NCI-H446 (cell line): ENCODE measurements at regions not wholly inside any gene's neighbourhood (a gene's known extent, or its start where the extent isn't known, plus 50 kb on each side); places are given as distances from the start of the nearest gene placed in this dataset.

ENCODE experiments used
- DNase-seq, 2 experiments: peaks; one replicate each; lab custom pipeline; 2025; lab: John Stamatoyannopoulos, UW

- no peak for DNase-seq
Measured at GRCh38 chr10:131561897-131562296, 250.4 kb upstream of the TCERG1L start.

GRCh38 chr10:131563411-131563810 lies 251.9 kb upstream of the TCERG1L start:
- no peak for DNase-seq

GRCh38 chr10:131567279-131568162 lies 256.0 kb upstream of the TCERG1L start:
- no peak for DNase-seq

GRCh38 chr10:131568866-131569265 lies 257.3 kb upstream of the TCERG1L start:
- DNase-seq = no peak

GRCh38 chr10:131569851-131570715 lies 258.6 kb upstream of the TCERG1L start:
- DNase-seq = no peak

- DNase-seq = no peak
Measured at GRCh38 chr10:131570716-131571307, 259.3 kb upstream of the TCERG1L start.

GRCh38 chr10:131571346-131571745 lies 259.8 kb upstream of the TCERG1L start:
- no peak for DNase-seq

- no peak for DNase-seq
Measured at GRCh38 chr10:131571865-131572264, 260.3 kb upstream of the TCERG1L start.

GRCh38 chr10:131573256-131573655 lies 261.7 kb upstream of the TCERG1L start:
- no peak for DNase-seq

- no peak for DNase-seq
Measured at GRCh38 chr10:131573707-131574106, 262.2 kb upstream of the TCERG1L start.

GRCh38 chr10:131574363-131574706 lies 262.8 kb upstream of the TCERG1L start:
- DNase-seq = no peak

- no peak for DNase-seq
Measured at GRCh38 chr10:131574707-131575430, 263.3 kb upstream of the TCERG1L start.

GRCh38 chr10:131575877-131576276 lies 264.4 kb upstream of the TCERG1L start:
- DNase-seq = no peak

GRCh38 chr10:131576341-131577177 lies 265.0 kb upstream of the TCERG1L start:
- no peak for DNase-seq

GRCh38 chr10:131577178-131577555 lies 265.6 kb upstream of the TCERG1L start:
- DNase-seq = no peak

- DNase-seq = no peak
Measured at GRCh38 chr10:131577786-131578471, 266.4 kb upstream of the TCERG1L start.

- DNase-seq = no peak
Measured at GRCh38 chr10:131578472-131578970, 267.0 kb upstream of the TCERG1L start.

- DNase-seq = no peak
Measured at GRCh38 chr10:131579251-131580071, 267.9 kb upstream of the TCERG1L start.

- DNase-seq = no peak
Measured at GRCh38 chr10:131580076-131580652, 268.6 kb upstream of the TCERG1L start.
